OCI-LY7 (cell line): ENCODE measurements at regions not wholly inside any gene's neighbourhood (a gene's known extent, or its start where the extent isn't known, plus 50 kb on each side); places are given as distances from the start of the nearest gene placed in this dataset.

Source experiments
- EZH2phosphoT487 ChIP-seq: fragments of 200-600 bp; sonication (generic); IDR thresholded peaks from 2 replicates; pipeline ENCODE4 v1.6.1; 2018; ENCODE audit warnings: low read depth, borderline replicate concordance, mild to moderate bottlenecking, mixed run types, antibody characterized with exemption, low read length, moderate library complexity, mixed read lengths
- TF ChIP-seq, protein P1 (sequence below): fragments of 200-600 bp; sonication (generic); conservative IDR thresholded peaks from 2 replicates; pipeline ENCODE4 v1.5.1; 2014; ENCODE audit warnings: mild to moderate bottlenecking, antibody characterized with exemption, low read length, moderate library complexity, mixed read lengths

DNA sequence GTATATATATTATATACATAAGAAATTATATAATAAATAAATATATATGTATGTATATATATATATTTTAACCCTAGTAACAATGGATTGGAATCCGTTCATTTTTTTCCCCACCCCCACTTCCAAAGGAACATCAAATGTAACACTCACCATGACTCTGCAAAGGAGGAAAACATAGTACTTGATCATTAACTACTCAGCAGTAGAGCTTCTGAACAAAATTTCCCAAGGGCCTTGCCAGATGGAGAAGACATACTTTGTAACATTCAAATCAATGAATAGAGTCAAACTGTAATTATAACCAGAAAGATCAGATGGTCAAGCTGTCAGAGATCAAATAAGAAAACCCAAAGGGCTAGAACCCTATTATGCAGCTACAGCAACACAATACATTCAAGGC lies 126.0 kb upstream of the CNTN1 start:
- TF ChIP-seq, protein P1, sequence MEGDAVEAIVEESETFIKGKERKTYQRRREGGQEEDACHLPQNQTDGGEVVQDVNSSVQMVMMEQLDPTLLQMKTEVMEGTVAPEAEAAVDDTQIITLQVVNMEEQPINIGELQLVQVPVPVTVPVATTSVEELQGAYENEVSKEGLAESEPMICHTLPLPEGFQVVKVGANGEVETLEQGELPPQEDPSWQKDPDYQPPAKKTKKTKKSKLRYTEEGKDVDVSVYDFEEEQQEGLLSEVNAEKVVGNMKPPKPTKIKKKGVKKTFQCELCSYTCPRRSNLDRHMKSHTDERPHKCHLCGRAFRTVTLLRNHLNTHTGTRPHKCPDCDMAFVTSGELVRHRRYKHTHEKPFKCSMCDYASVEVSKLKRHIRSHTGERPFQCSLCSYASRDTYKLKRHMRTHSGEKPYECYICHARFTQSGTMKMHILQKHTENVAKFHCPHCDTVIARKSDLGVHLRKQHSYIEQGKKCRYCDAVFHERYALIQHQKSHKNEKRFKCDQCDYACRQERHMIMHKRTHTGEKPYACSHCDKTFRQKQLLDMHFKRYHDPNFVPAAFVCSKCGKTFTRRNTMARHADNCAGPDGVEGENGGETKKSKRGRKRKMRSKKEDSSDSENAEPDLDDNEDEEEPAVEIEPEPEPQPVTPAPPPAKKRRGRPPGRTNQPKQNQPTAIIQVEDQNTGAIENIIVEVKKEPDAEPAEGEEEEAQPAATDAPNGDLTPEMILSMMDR = no peak
- no peak for TF ChIP-seq EZH2phosphoT487
